Neural crest cell (in vitro differentiated cells): ENCODE measurements at regions not wholly inside any gene's neighbourhood (a gene's known extent, or its start where the extent isn't known, plus 50 kb on each side); places are given as distances from the start of the nearest gene placed in this dataset.

ENCODE experiments used
- DNase-seq: peaks from one replicate; pipeline ENCODE4 v3.0.0; 2021; ENCODE audit warnings: low read depth, mixed read lengths, low spot score
- H3K27ac Mint-ChIP-seq: one replicate; pipeline ENCODE4 v1.8.0; 2021; ENCODE audit warnings: mild to moderate bottlenecking, mixed read lengths; ENCODE audit not compliant: unreplicated experiment
- H3K27me3 Mint-ChIP-seq: 2 replicates; pipeline ENCODE4 v1.8.0; 2021; ENCODE audit warnings: low read depth, mild to moderate bottlenecking, mixed read lengths
- H3K36me3 Mint-ChIP-seq: 2 replicates; pipeline ENCODE4 v1.8.0; 2021; ENCODE audit warnings: low read depth, mild to moderate bottlenecking, mixed read lengths
- H3K4me1 Mint-ChIP-seq: 2 replicates; pipeline ENCODE4 v1.8.0; 2021; ENCODE audit warnings: mixed read lengths
- H3K4me3 Mint-ChIP-seq: one replicate; pipeline ENCODE4 v1.8.0; 2021; ENCODE audit warnings: mild to moderate bottlenecking, mixed read lengths
- H3K9me3 Mint-ChIP-seq: 2 replicates; pipeline ENCODE4 v1.8.0; 2021; ENCODE audit warnings: mixed read lengths
- TF ChIP-seq, protein P1 (sequence below): fragments of 200-600 bp; sonication (generic); conservative IDR thresholded peaks from 2 replicates; pipeline ENCODE4 v1.5.0; 2021; ENCODE audit warnings: antibody characterized with exemption, mild to moderate bottlenecking

DNA sequence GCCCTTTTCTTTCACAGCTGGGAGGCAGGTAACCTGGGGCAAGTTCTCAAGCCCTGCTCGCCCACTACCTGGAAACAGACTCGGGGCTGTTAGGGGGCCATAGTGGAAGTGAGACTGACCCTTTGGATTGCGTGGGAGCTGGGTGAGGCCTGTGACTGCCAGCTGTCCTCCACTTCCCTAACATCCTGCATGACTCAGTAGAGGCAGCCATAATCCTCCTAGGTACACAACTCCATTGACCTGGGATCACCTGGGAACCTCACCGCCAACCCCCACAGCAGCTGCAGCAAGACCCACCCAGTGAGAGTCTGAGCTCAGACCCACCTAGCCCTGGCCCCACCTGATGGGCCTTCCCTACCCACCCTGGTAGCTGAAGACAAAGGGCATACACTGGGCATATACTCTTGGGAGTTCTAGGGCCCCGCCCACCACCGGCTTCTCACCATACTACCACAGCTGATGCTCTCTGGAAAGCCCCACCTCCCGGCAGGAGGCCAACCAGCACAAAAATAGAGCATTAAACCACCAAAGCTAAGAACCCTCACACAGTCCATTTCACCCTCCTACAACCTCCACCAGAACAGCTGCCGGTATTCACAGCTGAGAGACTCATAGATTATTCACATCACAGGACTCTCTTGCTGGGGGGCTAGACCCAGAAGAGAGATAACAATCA lies 61.1 kb upstream of the DCTD start:
- no peaks in the 10 kb centered on the region for H3K27me3 Mint-ChIP-seq

DNA sequence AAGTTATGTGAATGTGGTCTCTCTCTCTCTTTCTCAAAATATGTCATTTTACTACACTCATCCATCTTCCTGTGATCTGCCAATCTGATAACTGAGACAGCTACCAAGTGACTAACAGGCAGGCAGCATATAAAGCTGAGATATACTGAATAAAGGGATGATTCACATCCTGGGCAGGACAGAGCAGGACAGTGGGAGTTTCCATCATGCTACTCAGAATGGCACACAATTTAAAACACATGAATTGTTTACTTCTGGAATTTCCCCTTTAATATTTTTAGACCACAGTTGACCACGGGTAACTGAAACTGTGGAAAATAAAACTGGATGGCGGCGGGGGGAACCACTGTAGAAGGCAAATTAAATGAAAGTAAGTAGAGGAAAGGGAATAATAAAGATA lies 58.6 kb upstream of the DCTD start:
- H3K4me3 Mint-ChIP-seq: no peak overlapping the region
- TF ChIP-seq, protein P1, sequence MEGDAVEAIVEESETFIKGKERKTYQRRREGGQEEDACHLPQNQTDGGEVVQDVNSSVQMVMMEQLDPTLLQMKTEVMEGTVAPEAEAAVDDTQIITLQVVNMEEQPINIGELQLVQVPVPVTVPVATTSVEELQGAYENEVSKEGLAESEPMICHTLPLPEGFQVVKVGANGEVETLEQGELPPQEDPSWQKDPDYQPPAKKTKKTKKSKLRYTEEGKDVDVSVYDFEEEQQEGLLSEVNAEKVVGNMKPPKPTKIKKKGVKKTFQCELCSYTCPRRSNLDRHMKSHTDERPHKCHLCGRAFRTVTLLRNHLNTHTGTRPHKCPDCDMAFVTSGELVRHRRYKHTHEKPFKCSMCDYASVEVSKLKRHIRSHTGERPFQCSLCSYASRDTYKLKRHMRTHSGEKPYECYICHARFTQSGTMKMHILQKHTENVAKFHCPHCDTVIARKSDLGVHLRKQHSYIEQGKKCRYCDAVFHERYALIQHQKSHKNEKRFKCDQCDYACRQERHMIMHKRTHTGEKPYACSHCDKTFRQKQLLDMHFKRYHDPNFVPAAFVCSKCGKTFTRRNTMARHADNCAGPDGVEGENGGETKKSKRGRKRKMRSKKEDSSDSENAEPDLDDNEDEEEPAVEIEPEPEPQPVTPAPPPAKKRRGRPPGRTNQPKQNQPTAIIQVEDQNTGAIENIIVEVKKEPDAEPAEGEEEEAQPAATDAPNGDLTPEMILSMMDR: no peak
- no peaks in the 10 kb centered on the region for H3K27me3 Mint-ChIP-seq
- H3K27ac Mint-ChIP-seq: no peak overlapping the region
- H3K4me1 Mint-ChIP-seq: no peaks in the 10 kb centered on the region
- H3K9me3 Mint-ChIP-seq: peaks cover 2% of the 10 kb centered on the region
- peaks cover 3% of the 10 kb centered on the region for H3K36me3 Mint-ChIP-seq
- no peak for DNase-seq

More for the DNA sequence above, 61.1 kb upstream of the DCTD start:
- DNase-seq: no peak
- Mint-ChIP-seq H3K9me3 (peaks cover 2% of the 10 kb centered on the region), H3K27ac (no peak overlapping the region), H3K4me3 (no peak overlapping the region), H3K36me3 (peaks cover 3% of the 10 kb centered on the region), H3K4me1 (no peaks in the 10 kb centered on the region)
- TF ChIP-seq, protein P1: no peak

DNA sequence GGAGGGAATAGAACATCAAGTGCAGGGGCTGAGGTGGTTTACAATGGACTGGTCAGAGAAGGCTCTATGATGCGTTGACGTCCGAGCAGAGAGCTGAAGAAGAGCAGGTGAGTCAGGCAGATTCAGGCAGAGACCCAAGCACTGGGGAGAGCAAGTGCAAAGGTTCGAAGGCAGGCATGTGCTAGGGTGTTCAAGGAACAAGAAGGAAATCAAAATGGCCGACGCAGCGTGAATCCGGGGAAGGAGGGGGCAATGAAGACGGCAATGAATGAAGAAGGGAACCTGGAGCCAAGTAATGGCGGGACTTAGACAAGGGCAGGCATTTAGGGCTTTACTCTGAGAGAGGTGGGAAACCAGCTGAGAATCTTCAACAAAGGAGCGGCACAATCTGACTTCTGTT lies 56.8 kb upstream of the DCTD start:
- no peak overlapping the region for H3K4me3 Mint-ChIP-seq
- H3K27me3 Mint-ChIP-seq: no peaks in the 10 kb centered on the region
- H3K9me3 Mint-ChIP-seq: no peaks in the 10 kb centered on the region
- H3K27ac Mint-ChIP-seq: no peak overlapping the region
- no peak for DNase-seq
- H3K36me3 Mint-ChIP-seq: peaks cover 2% of the 10 kb centered on the region
- TF ChIP-seq, protein P1: no peak
- peaks cover 4% of the 10 kb centered on the region for H3K4me1 Mint-ChIP-seq

DNA sequence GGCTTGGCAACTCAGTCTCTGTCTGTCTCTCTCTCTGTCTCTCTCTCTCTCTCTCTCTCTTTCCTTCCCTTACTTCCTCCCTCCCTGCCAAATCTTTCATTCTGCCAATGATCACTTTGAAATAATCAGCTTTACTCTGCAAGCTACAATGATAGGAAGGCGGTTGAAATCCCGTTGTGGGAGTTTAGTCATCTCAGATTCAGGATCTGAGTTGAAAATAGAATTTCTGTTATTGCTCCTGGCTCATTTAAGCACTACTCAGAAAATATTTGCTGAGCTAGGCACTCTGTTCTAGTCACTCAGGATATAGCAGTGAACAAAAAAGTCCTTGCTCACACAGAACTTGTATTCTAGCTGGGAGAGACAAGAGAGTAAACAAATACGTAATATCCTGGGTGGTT lies 56.3 kb upstream of the DCTD start:
- Mint-ChIP-seq H3K9me3 (no peaks in the 10 kb centered on the region), H3K4me3 (no peak overlapping the region), H3K27me3 (no peaks in the 10 kb centered on the region), H3K36me3 (no peaks in the 10 kb centered on the region), H3K4me1 (peaks cover 4% of the 10 kb centered on the region), H3K27ac (peak overlapping the region; percentile 2)
- TF ChIP-seq, protein P1: no peak
- DNase-seq: no peak

DNA sequence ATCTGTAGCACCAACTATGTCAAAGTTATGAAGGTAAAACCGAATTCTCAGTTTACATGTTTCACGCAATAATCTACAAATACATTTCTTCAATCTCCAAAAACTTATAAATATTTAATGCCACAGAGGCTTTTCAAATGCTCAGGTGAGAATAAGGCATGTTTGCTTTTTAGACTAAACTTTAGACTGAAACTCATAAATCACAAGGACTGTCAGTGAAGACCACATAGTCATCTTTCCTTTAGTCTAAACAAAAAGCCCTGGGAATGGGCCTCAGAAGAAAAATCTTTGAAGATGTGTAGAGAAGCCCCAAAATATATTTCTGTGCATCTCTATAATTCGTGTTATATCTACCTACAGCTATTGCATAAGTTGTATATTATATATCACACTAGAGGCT lies 54.5 kb upstream of the DCTD start:
- no peaks in the 10 kb centered on the region for H3K27me3 Mint-ChIP-seq

More for the DNA sequence above, 54.5 kb upstream of the DCTD start:
- no peak for DNase-seq
- Mint-ChIP-seq H3K36me3 (peaks cover 3% of the 10 kb centered on the region), H3K4me1 (peaks cover 4% of the 10 kb centered on the region), H3K4me3 (no peak overlapping the region), H3K9me3 (peaks cover 6% of the 10 kb centered on the region), H3K27ac (no peak overlapping the region)
- TF ChIP-seq, protein P1: no peak
